ENCODE measurements at regions not wholly inside any gene's neighbourhood (a gene's known extent, or its start where the extent isn't known, plus 50 kb on each side); places are given as distances from the start of the nearest gene placed in this dataset.

DNA sequence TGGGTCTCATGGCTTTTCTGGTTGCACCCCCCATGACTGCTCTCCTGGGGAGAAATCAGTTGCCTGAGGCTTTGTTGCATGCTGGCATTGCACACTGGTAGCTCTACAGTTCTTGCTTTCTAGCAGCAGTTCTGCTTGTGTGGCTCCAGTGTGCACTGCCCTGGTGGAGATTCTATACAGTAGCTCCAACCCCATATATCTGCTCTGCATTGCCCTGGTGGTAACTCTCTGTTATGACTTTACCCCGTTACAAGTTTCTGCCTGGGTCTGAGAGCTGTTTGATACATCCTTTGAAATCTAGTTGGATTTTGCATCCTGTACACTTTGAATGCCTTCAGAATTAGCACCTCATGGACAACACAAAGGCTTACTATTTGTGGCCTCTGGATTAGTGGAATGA lies 241.4 kb upstream of the EPHA5 start:
- Histone ChIP-seq H3K4me2 (ENCODE audit: low read length) (no peak overlapping the region), H3K27me3 (ENCODE audit: control insufficient read depth, low read length) (no peaks in the 10 kb centered on the region), H3K4me3 (ENCODE audit: low read length) (no peak overlapping the region), H3K27ac (ENCODE audit: low read depth, low read length) (no peak overlapping the region), H3K9me2 (replicated peaks; ENCODE audit: control insufficient read depth, low read length) (no peaks in the 10 kb centered on the region), H3K4me1 (ENCODE audit: control insufficient read depth, low read length) (no peaks in the 10 kb centered on the region), H3K9me3 (ENCODE audit: control insufficient read depth, insufficient read depth, low read length) (no peaks in the 10 kb centered on the region), H4K20me1 (ENCODE audit: control insufficient read depth, insufficient read depth, low read depth, low read length) (no peaks in the 10 kb centered on the region), H3K36me3 (ENCODE audit: control insufficient read depth, low read length) (no peaks in the 10 kb centered on the region), H3K79me2 (ENCODE audit: control insufficient read depth, low read length) (no peaks in the 10 kb centered on the region), H3F3A (ENCODE audit: control insufficient read depth, insufficient read depth) (no peaks in the 10 kb centered on the region)
- TF ChIP-seq, protein P1, sequence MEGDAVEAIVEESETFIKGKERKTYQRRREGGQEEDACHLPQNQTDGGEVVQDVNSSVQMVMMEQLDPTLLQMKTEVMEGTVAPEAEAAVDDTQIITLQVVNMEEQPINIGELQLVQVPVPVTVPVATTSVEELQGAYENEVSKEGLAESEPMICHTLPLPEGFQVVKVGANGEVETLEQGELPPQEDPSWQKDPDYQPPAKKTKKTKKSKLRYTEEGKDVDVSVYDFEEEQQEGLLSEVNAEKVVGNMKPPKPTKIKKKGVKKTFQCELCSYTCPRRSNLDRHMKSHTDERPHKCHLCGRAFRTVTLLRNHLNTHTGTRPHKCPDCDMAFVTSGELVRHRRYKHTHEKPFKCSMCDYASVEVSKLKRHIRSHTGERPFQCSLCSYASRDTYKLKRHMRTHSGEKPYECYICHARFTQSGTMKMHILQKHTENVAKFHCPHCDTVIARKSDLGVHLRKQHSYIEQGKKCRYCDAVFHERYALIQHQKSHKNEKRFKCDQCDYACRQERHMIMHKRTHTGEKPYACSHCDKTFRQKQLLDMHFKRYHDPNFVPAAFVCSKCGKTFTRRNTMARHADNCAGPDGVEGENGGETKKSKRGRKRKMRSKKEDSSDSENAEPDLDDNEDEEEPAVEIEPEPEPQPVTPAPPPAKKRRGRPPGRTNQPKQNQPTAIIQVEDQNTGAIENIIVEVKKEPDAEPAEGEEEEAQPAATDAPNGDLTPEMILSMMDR (IDR thresholded peaks at IDR 0.05; ENCODE audit: low read depth, low read length, poor library complexity, severe bottlenecking) = no peak
- no peak for TF ChIP-seq EZH2phosphoT487 (IDR thresholded peaks at IDR 0.05; ENCODE audit: borderline replicate concordance, low read length)

DNA sequence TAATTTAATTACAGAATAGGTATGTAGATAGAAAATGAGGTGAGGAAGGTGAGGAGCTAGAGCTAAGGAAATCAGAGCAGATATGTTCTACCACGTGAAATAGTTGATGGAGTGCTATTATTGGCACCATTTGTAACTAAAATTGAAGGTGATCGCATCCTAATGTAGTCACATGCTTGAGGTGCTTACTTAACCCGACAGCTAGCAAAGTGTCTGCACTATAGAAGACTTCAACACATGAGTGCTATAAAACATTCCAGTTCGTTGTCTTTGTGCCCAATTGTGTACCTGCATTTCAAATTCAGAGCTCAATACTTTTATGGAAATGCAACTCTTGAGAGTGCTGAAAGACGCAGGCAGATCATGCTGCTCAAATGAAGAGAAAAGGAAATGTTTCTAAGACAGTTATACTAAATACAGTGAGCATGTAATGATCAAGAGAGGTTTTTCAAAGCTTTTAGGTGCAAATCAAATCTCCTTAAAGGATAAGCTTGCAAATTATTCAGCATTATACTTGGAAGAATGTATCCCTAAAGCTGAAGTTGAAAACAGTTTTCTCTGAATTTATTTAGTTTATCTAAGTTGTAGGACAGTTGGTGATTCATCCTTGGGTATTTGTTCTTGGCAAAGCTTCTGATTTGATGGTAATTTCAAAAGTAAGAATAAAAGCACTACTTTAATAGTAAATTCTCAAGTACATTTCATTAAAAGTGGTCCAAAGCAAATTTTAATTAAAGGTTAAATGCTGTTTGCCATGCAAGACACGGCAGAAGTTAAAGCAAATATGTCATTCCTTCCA lies 223.9 kb upstream of the EPHA5 start:
- Histone ChIP-seq H3K4me2 (ENCODE audit: low read length) (no peak overlapping the region), H3K27ac (ENCODE audit: low read depth, low read length) (no peak overlapping the region), H3F3A (ENCODE audit: control insufficient read depth, insufficient read depth) (no peaks in the 10 kb centered on the region), H3K79me2 (ENCODE audit: control insufficient read depth, low read length) (no peaks in the 10 kb centered on the region), H3K9me3 (ENCODE audit: control insufficient read depth, insufficient read depth, low read length) (no peaks in the 10 kb centered on the region), H3K9me2 (replicated peaks; ENCODE audit: control insufficient read depth, low read length) (no peaks in the 10 kb centered on the region), H3K4me3 (ENCODE audit: low read length) (no peak overlapping the region), H4K20me1 (ENCODE audit: control insufficient read depth, insufficient read depth, low read depth, low read length) (no peaks in the 10 kb centered on the region), H3K4me1 (ENCODE audit: control insufficient read depth, low read length) (no peaks in the 10 kb centered on the region), H3K27me3 (ENCODE audit: control insufficient read depth, low read length) (no peaks in the 10 kb centered on the region), H3K36me3 (ENCODE audit: control insufficient read depth, low read length) (no peaks in the 10 kb centered on the region)
- TF ChIP-seq, protein P1 (IDR thresholded peaks at IDR 0.05; ENCODE audit: low read depth, low read length, poor library complexity, severe bottlenecking) = no peak
- no peak for TF ChIP-seq EZH2phosphoT487 (IDR thresholded peaks at IDR 0.05; ENCODE audit: borderline replicate concordance, low read length)

DNA sequence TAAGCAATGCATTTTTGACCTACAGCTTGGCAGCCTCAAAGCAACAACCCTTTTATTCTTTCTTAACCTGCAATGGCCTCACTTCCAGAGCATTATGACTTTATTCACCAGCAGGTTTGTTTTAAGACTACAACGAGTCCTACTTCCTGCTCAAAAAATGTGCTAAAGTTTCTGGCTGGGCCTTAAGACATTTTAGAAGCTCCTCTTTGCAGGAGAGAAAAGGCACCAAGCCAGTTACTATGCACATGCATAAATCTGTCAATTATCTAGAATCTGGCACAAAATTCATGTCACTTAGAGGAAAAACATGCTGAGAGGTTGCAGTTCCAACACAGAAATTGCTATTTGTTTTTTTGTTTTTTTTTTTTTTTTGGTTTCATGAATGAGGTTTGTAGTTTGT lies 223.0 kb upstream of the EPHA5 start:
- no peaks in the 10 kb centered on the region for H4K20me1 ChIP-seq (ENCODE audit: control insufficient read depth, insufficient read depth, low read depth, low read length)
- H3K27me3 ChIP-seq (ENCODE audit: control insufficient read depth, low read length) = no peaks in the 10 kb centered on the region
- no peak overlapping the region for H3K27ac ChIP-seq (ENCODE audit: low read depth, low read length)
- no peaks in the 10 kb centered on the region for H3K9me3 ChIP-seq (ENCODE audit: control insufficient read depth, insufficient read depth, low read length)
- H3K4me1 ChIP-seq (ENCODE audit: control insufficient read depth, low read length) = no peaks in the 10 kb centered on the region
- H3K9me2 ChIP-seq (replicated peaks; ENCODE audit: control insufficient read depth, low read length) = no peaks in the 10 kb centered on the region
- no peak overlapping the region for H3K4me3 ChIP-seq (ENCODE audit: low read length)
- H3K79me2 ChIP-seq (ENCODE audit: control insufficient read depth, low read length) = no peaks in the 10 kb centered on the region
- H3F3A ChIP-seq (ENCODE audit: control insufficient read depth, insufficient read depth) = no peaks in the 10 kb centered on the region
- no peaks in the 10 kb centered on the region for H3K36me3 ChIP-seq (ENCODE audit: control insufficient read depth, low read length)
- TF ChIP-seq EZH2phosphoT487 (IDR thresholded peaks at IDR 0.05; ENCODE audit: borderline replicate concordance, low read length) = no peak
- no peak overlapping the region for H3K4me2 ChIP-seq (ENCODE audit: low read length)

DNA sequence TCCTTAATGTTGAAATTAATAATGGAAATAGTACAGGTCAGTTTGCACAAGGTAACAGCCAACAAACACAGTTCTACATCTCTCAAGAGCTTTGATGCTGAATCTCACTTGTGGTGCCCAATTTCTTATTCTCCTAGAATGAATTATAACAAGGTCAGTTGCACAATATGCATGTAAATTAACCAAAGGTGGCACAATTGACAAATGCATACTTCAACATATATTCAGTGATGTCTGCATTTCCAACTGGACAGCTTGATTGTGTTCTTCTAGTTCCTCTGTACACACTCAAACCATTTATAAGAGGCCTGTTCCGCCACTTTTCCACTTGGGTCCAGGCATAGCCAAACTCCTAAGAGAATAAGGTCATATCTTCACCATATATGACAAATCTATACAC lies 210.3 kb upstream of the EPHA5 start:
- Histone ChIP-seq H3K79me2 (ENCODE audit: control insufficient read depth, low read length) (no peaks in the 10 kb centered on the region), H3K4me1 (ENCODE audit: control insufficient read depth, low read length) (no peaks in the 10 kb centered on the region), H4K20me1 (ENCODE audit: control insufficient read depth, insufficient read depth, low read depth, low read length) (no peaks in the 10 kb centered on the region), H3K4me3 (ENCODE audit: low read length) (no peak overlapping the region), H3F3A (ENCODE audit: control insufficient read depth, insufficient read depth) (no peaks in the 10 kb centered on the region), H3K36me3 (ENCODE audit: control insufficient read depth, low read length) (no peaks in the 10 kb centered on the region), H3K4me2 (ENCODE audit: low read length) (no peak overlapping the region), H3K27me3 (ENCODE audit: control insufficient read depth, low read length) (no peaks in the 10 kb centered on the region), H3K27ac (ENCODE audit: low read depth, low read length) (no peak overlapping the region), H3K9me3 (ENCODE audit: control insufficient read depth, insufficient read depth, low read length) (no peaks in the 10 kb centered on the region), H3K9me2 (replicated peaks; ENCODE audit: control insufficient read depth, low read length) (no peaks in the 10 kb centered on the region)
- TF ChIP-seq EZH2phosphoT487 (IDR thresholded peaks at IDR 0.05; ENCODE audit: borderline replicate concordance, low read length) = no peak
- TF ChIP-seq, protein P1 (IDR thresholded peaks at IDR 0.05; ENCODE audit: low read depth, low read length, poor library complexity, severe bottlenecking) = no peak
